T follicular helper cell (primary cell): ENCODE measurements at regions not wholly inside any gene's neighbourhood (a gene's known extent, or its start where the extent isn't known, plus 50 kb on each side); places are given as distances from the start of the nearest gene placed in this dataset.
"Not testable (repeated sequence)": the region's sequence is repeated elsewhere in the genome, so short reads cannot be mapped to it uniquely, and the experiment has no call there.

Experiments used
- DNase-seq: peaks from one replicate; pipeline ENCODE4 v3.0.0-alpha.2; 2020; ENCODE audit warnings: low read depth

GRCh38 chr3:10703875-10704274 lies 112.2 kb upstream of the SLC6A11 start:
- DNase-seq: no peak

GRCh38 chr3:10706156-10706739 lies 109.8 kb upstream of the SLC6A11 start:
- no peak for DNase-seq

GRCh38 chr3:10706740-10707399 lies 109.2 kb upstream of the SLC6A11 start:
- no peak for DNase-seq

DNA sequence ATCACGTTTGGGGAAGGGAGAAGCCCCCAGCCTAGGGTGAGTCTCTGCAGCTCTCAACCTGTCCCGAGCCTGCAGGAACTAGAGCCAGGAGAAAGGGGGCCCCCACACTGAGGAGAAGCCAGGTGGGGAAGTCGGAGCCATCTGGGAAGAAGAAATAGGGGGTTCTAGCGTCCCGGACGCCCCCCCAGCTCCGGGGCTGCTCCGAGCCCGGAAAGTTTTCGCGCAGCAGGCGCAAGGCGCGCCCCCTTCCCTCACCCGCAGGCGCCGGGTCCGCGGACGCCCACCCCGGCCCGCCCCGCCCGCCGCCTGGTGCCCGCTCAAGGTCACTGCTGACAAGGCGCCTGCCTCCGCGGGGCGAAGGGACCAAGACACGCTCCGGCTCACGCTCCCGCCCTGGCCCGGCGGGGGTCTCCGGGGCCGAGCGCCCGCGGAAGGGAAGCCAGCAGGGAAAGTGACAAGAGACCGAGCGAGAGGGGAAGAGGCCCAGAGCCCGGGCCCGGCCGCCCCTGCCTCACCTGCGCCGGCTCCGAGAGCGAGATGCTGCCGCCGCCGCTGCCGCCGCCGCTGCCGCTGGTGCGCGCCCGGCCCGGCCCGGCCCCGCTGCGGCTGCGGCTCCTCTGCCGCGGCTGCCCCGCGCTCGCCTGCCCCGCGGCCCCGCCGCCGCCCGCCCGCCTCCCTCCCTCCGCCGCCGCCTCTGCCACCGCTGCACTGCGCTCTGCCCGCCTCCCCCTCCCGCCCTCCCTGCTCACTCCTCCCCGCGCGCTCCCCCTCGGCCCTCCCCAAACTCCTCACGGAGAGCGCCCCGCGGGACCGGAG lies 108.4 kb upstream of the SLC6A11 start:
- DNase-seq: no peak

DNA sequence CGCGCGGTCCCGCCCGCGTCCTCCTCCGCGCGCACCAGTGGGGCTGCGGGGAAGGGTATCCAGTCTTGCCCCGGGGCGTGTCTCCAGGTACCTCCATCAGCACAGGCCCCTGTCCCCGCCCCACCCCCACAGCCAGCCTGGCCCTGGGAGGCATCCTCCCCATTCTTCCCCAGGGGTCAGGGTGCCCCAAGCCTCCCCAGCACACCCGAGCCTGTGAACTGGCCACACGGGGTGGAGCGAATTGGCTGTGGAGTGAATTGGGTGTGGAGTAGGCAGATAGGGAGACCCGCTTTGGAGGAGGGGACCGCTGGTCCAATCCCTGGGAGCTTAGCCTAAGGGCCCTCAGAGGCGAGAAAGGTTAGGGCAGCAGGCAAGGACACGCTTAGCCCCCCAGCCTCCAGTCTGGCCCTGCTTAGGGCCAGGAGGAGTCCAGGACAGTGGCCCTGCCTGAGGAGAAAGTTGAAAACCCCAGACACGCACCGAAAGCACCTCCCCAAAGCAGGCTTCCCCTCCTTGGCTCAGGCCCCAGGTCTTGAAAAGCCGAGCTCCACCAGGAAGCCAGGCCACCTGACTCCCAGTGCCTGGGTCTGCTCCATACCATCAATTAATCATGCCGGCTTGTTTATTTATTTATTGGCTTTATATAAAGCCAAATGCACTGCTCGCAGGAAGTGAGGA lies 107.7 kb upstream of the SLC6A11 start:
- DNase-seq: no peak

DNA sequence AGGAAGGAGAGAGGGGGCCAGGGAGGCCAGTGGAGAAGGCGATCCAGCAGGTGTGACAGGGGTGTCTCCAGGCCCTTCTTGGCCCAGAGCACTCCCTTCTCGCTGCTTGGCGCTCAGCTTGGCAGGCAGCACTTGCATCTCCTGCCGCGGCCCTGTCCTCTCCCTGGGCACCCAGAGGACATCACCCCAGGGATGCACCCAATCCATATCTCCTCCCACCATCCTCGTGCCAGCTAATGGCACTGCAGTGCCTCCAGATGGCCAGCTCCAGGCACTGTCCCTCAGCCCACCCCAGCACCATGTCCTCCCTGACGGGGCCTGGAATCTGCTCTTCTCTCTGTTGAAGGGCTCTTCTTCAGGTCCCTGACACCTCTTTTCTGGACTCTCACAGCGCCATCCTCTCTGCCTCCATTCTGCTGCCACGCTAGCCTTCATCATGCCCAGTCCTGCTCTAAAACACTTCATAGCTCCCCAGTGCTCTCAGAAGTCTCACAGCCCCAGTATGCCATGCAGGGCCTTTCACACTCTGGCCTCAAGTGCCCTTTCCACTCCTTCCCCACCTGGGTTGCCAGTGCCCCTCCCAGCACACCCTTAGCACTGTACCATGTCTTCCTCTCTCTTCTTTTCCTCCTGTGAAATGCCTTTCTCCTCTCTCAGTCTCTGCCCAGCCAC lies 106.8 kb upstream of the SLC6A11 start:
- no peak for DNase-seq

DNA sequence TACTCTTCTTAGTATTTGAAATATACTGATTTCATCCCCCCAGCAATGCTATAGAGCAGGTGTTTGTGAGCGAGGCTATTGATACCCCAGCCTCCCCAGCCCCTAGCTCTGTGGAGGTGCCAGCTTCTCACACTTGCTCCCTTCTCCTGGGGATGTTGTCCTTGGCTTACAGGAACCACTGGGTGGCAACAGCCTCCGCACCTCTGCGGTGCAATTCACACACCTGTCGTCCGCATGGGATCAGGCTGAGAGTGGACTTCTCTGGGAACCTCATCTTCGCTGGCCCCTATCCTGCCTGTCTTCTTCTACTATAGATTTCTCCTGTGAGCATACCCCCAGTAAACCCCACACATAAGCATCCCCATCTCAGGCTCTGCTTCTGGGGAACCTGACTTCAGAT lies 103.9 kb upstream of the SLC6A11 start:
- no peak for DNase-seq

DNA sequence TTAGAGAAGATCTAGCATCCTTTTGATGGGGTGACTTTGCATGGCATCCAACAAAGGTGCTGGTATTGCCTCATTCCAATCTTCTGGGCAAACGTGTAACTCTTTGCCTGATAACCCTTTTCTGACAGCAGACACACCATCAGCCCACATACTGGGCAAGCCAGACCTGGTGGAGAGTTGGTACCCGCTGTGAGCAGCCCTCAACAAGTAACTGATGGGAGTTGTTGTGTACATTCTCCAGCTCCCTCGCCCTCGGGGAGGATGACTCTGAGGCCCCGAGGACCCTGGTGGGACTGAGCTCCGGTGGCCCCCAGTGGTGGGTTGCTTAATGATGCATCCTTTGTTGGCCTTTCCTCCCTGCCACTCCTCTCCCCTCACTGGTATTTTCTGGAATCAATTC lies 102.4 kb upstream of the SLC6A11 start:
- DNase-seq: no peak

- no peak for DNase-seq
Observed at GRCh38 chr3:10715886-10716285, 100.1 kb upstream of the SLC6A11 start.

DNA sequence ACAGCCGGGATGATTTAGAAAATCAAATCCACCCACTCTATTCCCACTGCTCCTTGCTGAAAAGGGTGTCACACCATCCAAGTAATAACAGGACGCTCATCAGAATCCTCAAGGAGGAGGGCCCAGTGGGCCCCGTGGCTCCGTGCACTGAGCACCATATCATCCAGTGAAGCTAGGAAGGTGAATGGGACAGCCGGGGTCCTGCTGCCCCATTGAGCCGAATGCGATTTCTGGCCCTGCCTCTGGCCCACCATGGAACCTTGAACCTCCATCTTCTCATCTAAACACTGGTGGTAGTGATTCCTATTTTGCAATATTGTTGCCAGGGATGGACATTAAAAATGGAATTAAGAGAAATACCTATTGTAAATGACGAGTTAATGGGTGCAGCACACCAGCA lies 99.1 kb upstream of the SLC6A11 start:
- DNase-seq: no peak

DNA sequence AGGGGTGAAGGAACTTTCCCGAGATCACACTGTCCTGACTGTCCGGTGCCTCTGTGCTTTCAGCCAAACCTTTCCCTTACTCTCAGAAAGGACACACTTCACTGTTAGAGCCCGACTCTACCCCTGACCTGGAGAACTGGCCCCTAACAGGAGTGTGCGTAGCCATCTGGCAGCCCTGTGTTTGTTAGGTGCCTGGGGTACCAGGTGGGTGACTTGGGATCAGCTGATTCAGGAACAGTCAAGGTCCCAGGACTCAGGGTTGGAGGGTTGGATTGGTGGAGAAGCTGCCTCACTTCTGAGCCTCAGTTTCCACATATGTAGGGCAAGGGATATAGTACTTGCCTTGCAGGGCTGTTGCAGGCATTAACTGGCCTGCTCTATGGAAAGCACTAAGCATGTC lies 98.3 kb upstream of the SLC6A11 start:
- DNase-seq: no peak

DNA sequence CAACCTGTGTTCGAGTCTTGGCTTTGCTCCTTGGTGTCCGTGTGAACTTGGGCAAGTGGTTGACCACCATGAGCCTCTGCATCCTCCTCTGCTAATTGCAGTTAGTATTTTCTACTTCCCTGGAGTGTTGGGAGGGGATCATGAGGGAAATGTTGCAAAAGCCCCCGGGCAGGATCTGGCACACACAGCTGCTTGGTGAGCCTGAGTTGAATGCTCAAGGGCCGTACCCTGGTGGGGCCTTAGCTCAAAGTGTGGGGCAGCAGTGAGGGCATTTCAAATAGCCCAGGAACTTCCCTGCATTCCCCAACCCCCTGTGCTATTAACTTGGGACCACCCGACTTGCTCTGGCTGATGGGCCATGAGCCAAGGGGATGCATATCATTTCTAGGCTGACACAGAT lies 94.9 kb upstream of the SLC6A11 start:
- DNase-seq: no peak

DNA sequence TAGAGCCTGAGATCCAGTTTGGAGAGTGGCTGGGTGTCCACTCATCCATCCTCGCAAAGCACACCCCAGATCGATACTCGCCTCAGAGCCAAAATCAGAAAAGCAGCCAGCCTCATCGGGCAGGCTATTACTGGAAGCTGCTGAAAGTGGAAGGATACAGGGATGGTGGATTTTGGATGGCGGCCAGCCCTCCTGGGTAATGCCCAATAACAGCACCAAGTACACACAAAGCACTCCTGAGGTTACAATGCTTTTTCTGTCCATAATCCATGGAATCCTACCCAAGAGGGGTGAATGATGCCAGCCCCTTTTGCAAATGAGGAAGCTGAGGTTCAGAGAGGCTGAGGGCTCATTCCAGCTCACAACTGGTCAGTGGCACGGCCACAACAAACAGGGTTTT lies 93.1 kb upstream of the SLC6A11 start:
- no peak for DNase-seq

DNA sequence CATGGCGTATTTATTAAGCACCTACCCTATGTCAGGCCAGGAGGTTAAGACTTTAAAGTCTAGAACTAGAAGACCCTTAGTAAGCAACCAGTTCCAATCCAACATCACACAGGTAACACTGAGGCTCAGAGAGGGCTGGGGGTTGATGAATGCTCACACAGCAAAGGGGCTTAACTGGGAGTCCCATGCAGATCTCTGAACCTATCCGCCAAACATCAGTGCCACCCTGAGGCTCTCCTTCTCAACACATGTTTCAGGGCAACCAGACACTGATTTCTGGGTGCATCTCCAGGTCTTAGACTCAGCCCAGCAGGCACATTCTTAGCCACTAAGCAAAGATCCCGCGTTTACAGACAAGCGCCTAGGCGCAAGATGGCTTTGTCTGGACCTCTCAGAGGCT lies 92.0 kb upstream of the SLC6A11 start:
- DNase-seq: no peak

DNA sequence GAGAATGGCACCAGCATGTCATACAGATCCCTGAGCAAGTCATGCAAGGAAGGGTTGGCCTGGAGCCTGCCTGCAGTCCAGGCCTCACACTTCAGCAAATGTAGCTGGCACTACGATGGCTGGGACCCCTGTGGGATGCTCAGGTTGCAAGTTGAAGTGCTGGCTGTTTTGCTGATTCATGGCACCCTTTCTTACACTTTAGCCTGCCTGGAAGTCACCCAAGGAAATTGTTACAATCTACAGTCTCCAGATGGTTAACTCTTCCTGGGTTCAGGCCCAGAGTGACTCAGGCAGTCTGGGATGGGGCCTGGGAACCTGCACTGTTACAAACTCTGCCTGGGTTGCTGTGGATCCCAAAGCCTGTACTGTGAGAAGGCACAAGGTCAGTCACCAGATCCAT lies 91.0 kb upstream of the SLC6A11 start:
- no peak for DNase-seq

- no peak for DNase-seq
Observed at GRCh38 chr3:10725846-10726245, 90.2 kb upstream of the SLC6A11 start.

DNA sequence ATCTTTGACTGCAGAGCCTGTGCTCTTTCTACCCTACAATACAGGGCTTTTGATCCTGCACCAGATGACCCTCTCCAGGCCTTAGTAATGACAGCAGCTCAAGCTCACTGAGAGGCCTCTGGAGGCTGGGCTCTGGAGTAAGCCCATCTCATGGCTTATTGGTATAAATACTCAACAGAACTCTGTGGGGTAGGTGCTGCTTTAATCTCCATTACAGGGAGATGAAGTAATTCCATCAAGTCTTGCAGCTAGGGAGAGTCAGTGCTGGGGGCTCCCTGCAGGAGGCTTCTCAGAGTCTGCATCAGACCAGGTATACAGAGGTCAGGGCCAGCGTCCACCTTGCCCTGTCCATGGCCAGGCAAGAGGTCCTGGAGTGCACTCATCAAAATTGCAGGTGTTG lies 89.2 kb upstream of the SLC6A11 start:
- no peak for DNase-seq

- DNase-seq: no peak
Observed at GRCh38 chr3:10729439-10729838, 86.6 kb upstream of the SLC6A11 start.

DNA sequence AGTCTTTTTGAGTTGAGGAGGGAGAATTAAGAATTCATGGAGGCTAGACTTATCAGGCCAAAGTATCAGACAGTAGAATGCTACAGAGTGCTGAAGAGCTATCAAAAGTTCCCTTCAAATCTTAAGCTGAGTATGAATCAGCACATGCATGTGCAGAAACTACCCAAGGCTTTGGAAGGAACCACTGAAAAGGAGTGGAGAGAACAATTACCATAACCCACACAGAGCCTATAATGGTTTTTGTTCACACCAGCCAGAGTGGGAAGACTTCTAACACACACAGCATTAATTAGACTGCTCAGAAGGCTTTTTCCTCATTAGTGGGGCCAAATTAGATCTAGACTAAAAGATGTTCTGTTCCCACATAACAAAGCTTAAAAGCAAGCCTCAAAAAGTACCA lies 83.7 kb upstream of the SLC6A11 start:
- DNase-seq: no peak

DNA sequence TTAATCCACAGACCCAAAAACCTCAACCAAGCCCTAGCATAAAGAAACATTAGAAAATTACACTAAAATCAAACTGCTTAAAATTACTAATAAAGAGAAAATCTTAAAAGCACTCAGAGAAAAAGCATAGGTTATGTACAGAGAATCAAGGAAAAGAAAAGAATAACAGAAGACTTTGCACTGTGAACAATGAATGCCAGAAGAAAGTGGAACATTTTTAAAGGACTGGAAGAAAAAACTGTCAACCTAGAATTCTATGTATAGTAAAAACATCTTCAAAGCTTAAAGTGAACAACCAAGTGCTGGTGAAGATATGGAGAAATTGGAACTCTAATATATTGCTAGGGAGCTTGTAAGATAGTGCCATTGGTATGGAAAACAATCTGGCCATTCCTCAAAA lies 82.7 kb upstream of the SLC6A11 start:
- no peak for DNase-seq

GRCh38 chr3:10736444-10736843 lies 79.6 kb upstream of the SLC6A11 start:
- DNase-seq: not testable (repeated sequence)

GRCh38 chr3:10737785-10738184 lies 78.2 kb upstream of the SLC6A11 start:
- no peak for DNase-seq
